B cell (primary cell): ENCODE measurements at regions not wholly inside any gene's neighbourhood (a gene's known extent, or its start where the extent isn't known, plus 50 kb on each side); places are given as distances from the start of the nearest gene placed in this dataset.

Experiments
- ATAC-seq: fragments of 200-7000 bp; cut with Tn5 transposase; one replicate; pipeline ENCODE4 v1.10.0; 2021; ENCODE audit warnings: low read depth, mild to moderate bottlenecking, moderate number of reproducible peaks, moderate library complexity
- CTCF ChIA-PET: fragments of 350-600 bp; sonication (Branson Sonifier 250); formaldehyde crosslinking; loops from one replicate; lab custom pipeline; 2021; ENCODE audit warnings: antibody characterized with exemption, inconsistent platforms; lab: Charles Lee
- POLR2A ChIA-PET: fragments of 350-600 bp; sonication (Branson Sonifier 250); formaldehyde crosslinking; loops from one replicate; lab custom pipeline; 2021; ENCODE audit warnings: antibody characterized with exemption; lab: Charles Lee
- DNase-seq: peaks from one replicate; pipeline ENCODE4 v3.0.0; 2013
- H2AFZ ChIP-seq: 2 replicates; pipeline ENCODE4 v1.6.1; 2012; ENCODE audit warnings: mild to moderate bottlenecking, low read depth, low read length; ENCODE audit not compliant: insufficient read depth, poor library complexity, severe bottlenecking
- H3K27ac ChIP-seq, 2 donors: 1 replicate in 1 of 2; 2 replicates in 1 of 2; pipeline ENCODE4 v1.5.1; 2012 to 2013; ENCODE audit warnings: low read length in 2 of 2, mild to moderate bottlenecking in 2 of 2, moderate library complexity in 1 of 2
- H3K27me3 ChIP-seq, 4 experiments: fragments of 200-600 bp in 1 of 4; sonication (generic) in 1 of 4; replicated peaks in 1 of 4; 1 replicate in 2 of 4; 2 replicates in 2 of 4; pipeline versions ENCODE4 v1.6.1 to v1.7.0; 2013 to 2016; ENCODE audit warnings: low read length in 3 of 4, mild to moderate bottlenecking in 2 of 4, mixed read lengths in 1 of 4, moderate library complexity in 1 of 4; ENCODE audit not compliant: insufficient read depth in 4 of 4, control insufficient read depth in 3 of 4; ENCODE audit errors: control extremely low read depth in 1 of 4
- H3K36me3 ChIP-seq, 2 experiments: replicated peaks in 1 of 2; 1 replicate in 1 of 2; 2 replicates in 1 of 2; pipeline versions ENCODE4 v1.6.1 to v1.7.1; 2013; ENCODE audit warnings: low read length in 1 of 2; ENCODE audit not compliant: insufficient read depth in 2 of 2, control insufficient read depth in 1 of 2; ENCODE audit errors: control extremely low read depth in 1 of 2, extremely low read depth in 1 of 2
- H3K4me1 ChIP-seq, 2 donors: fragments of 200-600 bp in 1 of 2; sonication (generic) in 1 of 2; 1 replicate in 1 of 2; 2 replicates in 1 of 2; pipeline versions ENCODE4 v1.5.1 to v1.6.1; 2013 to 2017; ENCODE audit warnings: low read length in 2 of 2; ENCODE audit not compliant: control insufficient read depth in 2 of 2, insufficient read depth in 2 of 2
- H3K4me2 ChIP-seq: replicated peaks from 2 replicates; pipeline ENCODE3; 2012; ENCODE audit warnings: mild to moderate bottlenecking, low read depth, low read length; ENCODE audit not compliant: poor library complexity, severe bottlenecking
- H3K4me3 ChIP-seq, 5 experiments: fragments of 200-600 bp in 1 of 5; sonication (generic) in 1 of 5; 1 replicate in 3 of 5; 2 replicates in 2 of 5; pipeline versions ENCODE4 v1.5.1 to v1.7.0; 2011 to 2016; ENCODE audit warnings: low read length in 4 of 5, mild to moderate bottlenecking in 4 of 5, low read depth in 2 of 5, control low read depth in 1 of 5, moderate library complexity in 1 of 5; ENCODE audit not compliant: insufficient read depth in 1 of 5; ENCODE audit errors: control extremely low read depth in 1 of 5, extremely low read depth in 1 of 5
- H3K79me2 ChIP-seq: fragments of 200-600 bp; sonication (generic); one replicate; pipeline ENCODE4 v1.6.0; 2016; ENCODE audit warnings: low read length; ENCODE audit not compliant: control insufficient read depth, insufficient read depth
- H3K9ac ChIP-seq: fragments of 200-600 bp; sonication (generic); 2 replicates; pipeline ENCODE4 v1.6.1; 2017; ENCODE audit warnings: mild to moderate bottlenecking, low read length, moderate library complexity
- H3K9me3 ChIP-seq, 3 donors: one replicate each; pipeline versions ENCODE4 v1.6.1 to v1.7.1; 2013; ENCODE audit warnings: low read length in 2 of 3; ENCODE audit not compliant: control insufficient read depth in 2 of 3, insufficient read depth in 1 of 3; ENCODE audit errors: control extremely low read depth in 1 of 3
- H4K20me1 ChIP-seq: 2 replicates; pipeline ENCODE4 v1.6.0; 2012; ENCODE audit warnings: mild to moderate bottlenecking, low read length; ENCODE audit not compliant: insufficient read depth, control insufficient read depth, poor library complexity, severe bottlenecking
- H3K27ac Mint-ChIP-seq: one replicate; pipeline ENCODE4 v1.8.0; 2021; ENCODE audit warnings: mixed read lengths
- H3K27me3 Mint-ChIP-seq: one replicate; pipeline ENCODE4 v1.8.0; 2021; ENCODE audit warnings: mixed read lengths
- H3K4me1 Mint-ChIP-seq: one replicate; pipeline ENCODE4 v1.8.0; 2021; ENCODE audit warnings: mixed read lengths
- H3K4me3 Mint-ChIP-seq: one replicate; pipeline ENCODE4 v1.8.0; 2021; ENCODE audit warnings: mixed read lengths
- H3K9me3 Mint-ChIP-seq: one replicate; pipeline ENCODE4 v1.8.0; 2022; ENCODE audit warnings: mixed read lengths; ENCODE audit not compliant: insufficient read depth
- EZH2 ChIP-seq: IDR thresholded peaks from 2 replicates; pipeline ENCODE4 v1.6.1; 2012; ENCODE audit warnings: borderline replicate concordance, low read depth, mild to moderate bottlenecking, moderate library complexity, low read length; ENCODE audit not compliant: insufficient read depth, poor library complexity, severe bottlenecking
- WGBS: methylation state at CpG from one replicate; pipeline ENCODE4 v1.1.5; 2013; ENCODE audit warnings: missing lambda C conversion rate; ENCODE audit not compliant: insufficient coverage; 5-methylcytosine and 5-hydroxymethylcytosine counted together
- intact Hi-C: fragments of 100-400 bp; cut with micrococcal nuclease; formaldehyde crosslinking; loops from one replicate; pipeline ENCODE4 v1.10.0; 2022
- TF ChIP-seq, protein P1 (sequence below): fragments of 200-600 bp; IDR thresholded peaks from one replicate; pipeline ENCODE4 v1.8.0; 2022; ENCODE audit warnings: antibody characterized with exemption, mild to moderate bottlenecking

GRCh38 chr15:29468899-29469298 is 199.3 kb upstream of the NSMCE3 start:
- H3K79me2 ChIP-seq = no peaks in the 10 kb centered on the region
- no peaks in the 10 kb centered on the region for H3K4me1 ChIP-seq
- H3K27me3 ChIP-seq = no peaks in the 10 kb centered on the region
- no peaks in the 10 kb centered on the region for H4K20me1 ChIP-seq
- H3K4me1 Mint-ChIP-seq = peaks cover 3% of the 10 kb centered on the region
- TF ChIP-seq, protein P1, sequence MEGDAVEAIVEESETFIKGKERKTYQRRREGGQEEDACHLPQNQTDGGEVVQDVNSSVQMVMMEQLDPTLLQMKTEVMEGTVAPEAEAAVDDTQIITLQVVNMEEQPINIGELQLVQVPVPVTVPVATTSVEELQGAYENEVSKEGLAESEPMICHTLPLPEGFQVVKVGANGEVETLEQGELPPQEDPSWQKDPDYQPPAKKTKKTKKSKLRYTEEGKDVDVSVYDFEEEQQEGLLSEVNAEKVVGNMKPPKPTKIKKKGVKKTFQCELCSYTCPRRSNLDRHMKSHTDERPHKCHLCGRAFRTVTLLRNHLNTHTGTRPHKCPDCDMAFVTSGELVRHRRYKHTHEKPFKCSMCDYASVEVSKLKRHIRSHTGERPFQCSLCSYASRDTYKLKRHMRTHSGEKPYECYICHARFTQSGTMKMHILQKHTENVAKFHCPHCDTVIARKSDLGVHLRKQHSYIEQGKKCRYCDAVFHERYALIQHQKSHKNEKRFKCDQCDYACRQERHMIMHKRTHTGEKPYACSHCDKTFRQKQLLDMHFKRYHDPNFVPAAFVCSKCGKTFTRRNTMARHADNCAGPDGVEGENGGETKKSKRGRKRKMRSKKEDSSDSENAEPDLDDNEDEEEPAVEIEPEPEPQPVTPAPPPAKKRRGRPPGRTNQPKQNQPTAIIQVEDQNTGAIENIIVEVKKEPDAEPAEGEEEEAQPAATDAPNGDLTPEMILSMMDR = no peak
- no peak for TF ChIP-seq EZH2
- ATAC-seq (no peak), DNase-seq (no peak)
- WGBS = 88% methylated on average over 5 of the region's 10 CpGs
- H3K36me3 ChIP-seq = no peaks in the 10 kb centered on the region
- H2AFZ ChIP-seq = no peak overlapping the region
- no peak overlapping the region for H3K4me3 Mint-ChIP-seq
- ChIA-PET CTCF (no interaction called here), POLR2A (no interaction called here)
- H3K27ac Mint-ChIP-seq = no peak overlapping the region
- H3K4me2 ChIP-seq = no peak overlapping the region
- peaks cover 0 to 12% (median 0%) of the 10 kb centered on the region in 3 donors for H3K9me3 ChIP-seq
- intact Hi-C loops = no loop called here
- no peak overlapping the region for H3K4me3 ChIP-seq
- H3K27ac ChIP-seq = no peak overlapping the region
- no peaks in the 10 kb centered on the region for H3K27me3 Mint-ChIP-seq
- no peak overlapping the region for H3K9ac ChIP-seq
- H3K9me3 Mint-ChIP-seq = peaks cover 4% of the 10 kb centered on the region

DNA sequence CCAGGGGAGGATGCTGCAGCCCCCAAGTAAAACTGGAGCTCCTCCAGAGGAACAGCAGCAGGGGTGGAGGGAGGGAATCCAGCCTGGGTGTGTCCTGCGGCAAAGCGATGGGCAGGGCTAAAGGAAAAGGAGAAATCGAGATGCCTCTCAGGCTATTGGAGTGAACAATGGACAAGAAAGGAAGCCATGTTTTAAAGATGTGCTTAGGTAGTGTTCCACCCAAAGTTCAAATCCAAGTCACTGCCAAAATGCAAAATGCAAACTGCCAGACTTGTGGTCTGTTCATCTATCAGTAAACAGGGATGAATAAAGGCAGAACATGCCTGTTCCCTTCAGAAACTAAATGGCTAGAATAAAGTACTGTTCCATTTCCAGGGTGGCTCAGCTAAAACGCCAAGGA is 197.5 kb upstream of the NSMCE3 start:
- Histone ChIP-seq H4K20me1 (no peaks in the 10 kb centered on the region), H3K4me2 (no peak overlapping the region), H3K9ac (no peak overlapping the region), H3K4me1 (no peaks in the 10 kb centered on the region), H2AFZ (no peak overlapping the region), H3K36me3 (no peaks in the 10 kb centered on the region), H3K27me3 (no peaks in the 10 kb centered on the region), H3K79me2 (no peaks in the 10 kb centered on the region), H3K4me3 (no peak overlapping the region), H3K9me3 (peaks cover 0 to 8% (median 0%) of the 10 kb centered on the region in 3 donors), H3K27ac (no peak overlapping the region)
- peaks cover 4% of the 10 kb centered on the region for H3K9me3 Mint-ChIP-seq
- 97% methylated on average over 4 of the region's 4 CpGs for WGBS
- CTCF ChIA-PET = no interaction called here
- H3K4me1 Mint-ChIP-seq = peaks cover 3% of the 10 kb centered on the region
- DNase-seq (no peak), ATAC-seq (no peak)
- no peak for TF ChIP-seq EZH2
- TF ChIP-seq, protein P1 = no peak
- POLR2A ChIA-PET = no interaction called here
- intact Hi-C loops = no loop called here
- H3K4me3 Mint-ChIP-seq = no peak overlapping the region
- H3K27ac Mint-ChIP-seq = no peak overlapping the region
- no peaks in the 10 kb centered on the region for H3K27me3 Mint-ChIP-seq
